ENCODE measurements at regions not wholly inside any gene's neighbourhood (a gene's known extent, or its start where the extent isn't known, plus 50 kb on each side); places are given as distances from the start of the nearest gene placed in this dataset.

GRCh38 chr5:58188262-58188651 lies 271.6 kb downstream of the PLK2 start:
- peak; percentile 31 for TF ChIP-seq CTCF (conservative IDR thresholded peaks at IDR 0.05; ENCODE audit: low read depth, low read length)
- peak; percentile 87 for DNase-seq (ENCODE audit: low read depth)
- no peak overlapping the region for H3K4me3 ChIP-seq (ENCODE audit: low read depth, low read length)

- no peak overlapping the region for H3K4me3 ChIP-seq (ENCODE audit: low read depth, low read length)
- TF ChIP-seq CTCF (conservative IDR thresholded peaks at IDR 0.05; ENCODE audit: low read depth, low read length), result no peak
- no peak for DNase-seq (ENCODE audit: low read depth)
Measured at GRCh38 chr5:58187432-58188261, 272.2 kb downstream of the PLK2 start.

GRCh38 chr5:58185801-58186200 lies 274.1 kb downstream of the PLK2 start:
- no peak overlapping the region for H3K4me3 ChIP-seq (ENCODE audit: low read depth, low read length)
- peak; percentile 25 for DNase-seq (ENCODE audit: low read depth)
- TF ChIP-seq CTCF (conservative IDR thresholded peaks at IDR 0.05; ENCODE audit: low read depth, low read length), result no peak

GRCh38 chr5:58185397-58185796 lies 274.5 kb downstream of the PLK2 start:
- DNase-seq (ENCODE audit: low read depth), result no peak
- TF ChIP-seq CTCF (conservative IDR thresholded peaks at IDR 0.05; ENCODE audit: low read depth, low read length), result no peak
- H3K4me3 ChIP-seq (ENCODE audit: low read depth, low read length), result no peak overlapping the region

GRCh38 chr5:58184910-58185309 lies 275.0 kb downstream of the PLK2 start:
- H3K4me3 ChIP-seq (ENCODE audit: low read depth, low read length), result no peak overlapping the region
- no peak for TF ChIP-seq CTCF (conservative IDR thresholded peaks at IDR 0.05; ENCODE audit: low read depth, low read length)

GRCh38 chr5:58183786-58184085 lies 276.1 kb downstream of the PLK2 start:
- no peak for TF ChIP-seq CTCF (conservative IDR thresholded peaks at IDR 0.05; ENCODE audit: low read depth, low read length)
- H3K4me3 ChIP-seq (ENCODE audit: low read depth, low read length), result no peak overlapping the region
- DNase-seq (ENCODE audit: low read depth), result no peak

More at GRCh38 chr5:58184910-58185309, 275.0 kb downstream of the PLK2 start:
- DNase-seq (ENCODE audit: low read depth), result no peak
